Esophagus squamous epithelium (tissue), 4 donors: ENCODE measurements at regions not wholly inside any gene's neighbourhood (a gene's known extent, or its start where the extent isn't known, plus 50 kb on each side); places are given as distances from the start of the nearest gene placed in this dataset.

Experiments
- CTCF ChIP-seq, 6 experiments: fragments of 450-650 bp in 4 of 6; fragments of 200-600 bp in 2 of 6; sonication (generic) in 2 of 6; IDR thresholded peaks; one replicate each; pipeline ENCODE4 v1.5.1; 2016 to 2019; ENCODE audit warnings: antibody characterized with exemption in 6 of 6, mild to moderate bottlenecking in 4 of 6, moderate library complexity in 4 of 6
- POLR2A ChIP-seq, 4 donors: fragments of 450-650 bp; IDR thresholded peaks; one replicate each; pipeline ENCODE4 v1.6.1; 2017; ENCODE audit warnings: antibody characterized with exemption in 4 of 4, mild to moderate bottlenecking in 4 of 4, moderate library complexity in 3 of 4

DNA sequence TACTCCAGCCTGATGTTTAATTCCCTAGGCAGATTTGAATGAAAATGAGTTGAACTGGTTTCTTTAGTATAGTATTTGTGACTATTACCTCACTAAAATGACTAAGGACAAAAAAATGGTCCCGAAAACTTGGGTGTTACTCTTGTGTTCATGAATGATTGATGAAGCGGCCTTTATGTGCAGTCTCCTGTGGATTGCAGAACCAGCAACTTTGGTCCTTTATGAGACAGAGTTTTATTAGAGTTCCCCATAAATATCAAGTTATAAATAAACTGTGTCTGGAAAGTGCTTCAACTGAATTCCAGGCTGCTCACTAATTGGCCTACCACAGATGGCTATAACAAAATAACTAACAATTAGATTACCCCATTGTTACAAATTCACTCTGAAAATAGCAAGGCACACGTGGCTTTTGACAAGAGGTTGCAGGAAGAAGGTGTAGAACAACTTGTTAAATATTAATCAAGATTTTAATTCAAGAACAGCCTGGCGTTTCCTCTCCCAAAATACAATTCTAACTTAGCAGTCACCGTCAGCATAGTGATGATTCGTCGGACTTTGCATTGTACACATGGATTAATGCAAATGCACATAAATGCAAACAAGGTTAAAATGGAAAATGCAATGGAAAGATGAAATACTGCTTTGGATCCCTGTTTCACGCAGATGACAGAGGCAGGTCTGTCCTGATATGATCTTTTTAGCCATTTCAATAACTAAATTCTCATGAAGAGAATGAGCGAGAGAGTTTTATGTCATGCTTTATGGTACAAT lies 567.3 kb upstream of the ZNF717 start:
- TF ChIP-seq POLR2A (IDR thresholded peaks at IDR 0.05) (no peak), CTCF (IDR thresholded peaks at IDR 0.05) (no peak)
